ENCODE measurements at regions not wholly inside any gene's neighbourhood (a gene's known extent, or its start where the extent isn't known, plus 50 kb on each side); places are given as distances from the start of the nearest gene placed in this dataset.

GRCh38 chr9:32875748-32876147 lies 92.4 kb downstream of the TMEM215 start (continued):
- TF ChIP-seq ZNF532 (CRISPR knock-in tag; IDR thresholded peaks at IDR 0.05; ENCODE audit: borderline replicate concordance) (no peak), ERG (CRISPR knock-in tag; IDR thresholded peaks at IDR 0.05) (no peak), IRF1 (CRISPR knock-in tag; IDR thresholded peaks at IDR 0.05) (no peak), MYBL2 (CRISPR knock-in tag; IDR thresholded peaks at IDR 0.05) (no peak)

GRCh38 chr9:32877103-32877502 lies 93.8 kb downstream of the TMEM215 start:
- ChIA-PET POLR2A (no interaction called here), CTCF (no interaction called here)
- DNase-seq (ENCODE audit: low spot score) (no peak), ATAC-seq (no peak)
- Mint-ChIP-seq H3K9me3 (no peaks in the 10 kb centered on the region), H3K27ac (no peak overlapping the region), H3K4me3 (no peak overlapping the region), H3K36me3 (no peaks in the 10 kb centered on the region), H3K4me1 (peaks cover 7% of the 10 kb centered on the region), H3K27me3 (ENCODE audit: low read depth) (no peaks in the 10 kb centered on the region)
- TF ChIP-seq FOXK1 (CRISPR knock-in tag; IDR thresholded peaks at IDR 0.05) (no peak), ZNF121 (CRISPR knock-in tag; IDR thresholded peaks at IDR 0.05) (no peak), ZNF425 (CRISPR knock-in tag; conservative IDR thresholded peaks at IDR 0.05) (no peak), ERG (CRISPR knock-in tag; IDR thresholded peaks at IDR 0.05) (no peak), ZMAT4 (CRISPR knock-in tag; IDR thresholded peaks at IDR 0.05) (no peak), NFATC4 (CRISPR knock-in tag; IDR thresholded peaks at IDR 0.05) (no peak), FOXP1 (CRISPR knock-in tag; IDR thresholded peaks at IDR 0.05; ENCODE audit: borderline replicate concordance) (no peak), ZNF423 (CRISPR knock-in tag; IDR thresholded peaks at IDR 0.05) (no peak), USF1 (CRISPR knock-in tag; IDR thresholded peaks at IDR 0.05) (no peak), ZNF219 (CRISPR knock-in tag; IDR thresholded peaks at IDR 0.05; ENCODE audit: borderline replicate concordance) (no peak), ZNF512 (CRISPR knock-in tag; IDR thresholded peaks at IDR 0.05; ENCODE audit: borderline replicate concordance) (no peak), GABPB1 (CRISPR knock-in tag; IDR thresholded peaks at IDR 0.05) (no peak), AFF4 (CRISPR knock-in tag; IDR thresholded peaks at IDR 0.05; ENCODE audit: borderline replicate concordance) (no peak), NFE2L1 (CRISPR knock-in tag; IDR thresholded peaks at IDR 0.05) (no peak), ZNF232 (CRISPR knock-in tag; IDR thresholded peaks at IDR 0.05) (no peak), ATF1 (CRISPR knock-in tag; IDR thresholded peaks at IDR 0.05) (no peak), OVOL2 (CRISPR knock-in tag; IDR thresholded peaks at IDR 0.05; ENCODE audit: borderline replicate concordance) (no peak), SOX15 (CRISPR knock-in tag; IDR thresholded peaks at IDR 0.05) (no peak)

All from WTC11 (cell line).